GM23338 (cell line): ENCODE measurements at regions not wholly inside any gene's neighbourhood (a gene's known extent, or its start where the extent isn't known, plus 50 kb on each side); places are given as distances from the start of the nearest gene placed in this dataset.

ENCODE experiments used
- ATAC-seq: fragments of 200-7000 bp; cut with Tn5 transposase; 3 replicates; pipeline ENCODE4 v1.9.1; 2020
- DNase-seq: peaks from one replicate; pipeline ENCODE4 v3.0.0-alpha.2; 2015; ENCODE audit warnings: low spot score
- H2AFZ ChIP-seq: fragments of 200-600 bp; sonication (generic); 2 replicates; pipeline ENCODE4 v1.8.0; 2016; ENCODE audit warnings: antibody characterized with exemption, mild to moderate bottlenecking, moderate library complexity
- H3F3A ChIP-seq: fragments of 200-600 bp; sonication (generic); replicated peaks from 2 replicates; pipeline ENCODE4 v1.8.0; 2017; ENCODE audit warnings: antibody characterized with exemption, mixed run types, low read depth
- H3K27ac ChIP-seq: fragments of 200-600 bp; sonication (generic); 2 replicates; pipeline ENCODE4 v1.6.1; 2016; ENCODE audit warnings: low read depth
- H3K27me3 ChIP-seq: fragments of 200-600 bp; sonication (generic); 2 replicates; pipeline ENCODE4 v1.8.0; 2016; ENCODE audit warnings: mild to moderate bottlenecking, mixed run types, moderate library complexity; ENCODE audit not compliant: insufficient read depth
- H3K36me3 ChIP-seq: fragments of 200-600 bp; sonication (generic); 2 replicates; pipeline ENCODE4 v1.8.0; 2016; ENCODE audit warnings: mild to moderate bottlenecking; ENCODE audit not compliant: insufficient read depth
- H3K4me1 ChIP-seq: fragments of 200-600 bp; sonication (generic); 2 replicates; pipeline ENCODE4 v1.8.0; 2016; ENCODE audit warnings: mild to moderate bottlenecking, moderate library complexity; ENCODE audit not compliant: insufficient read depth
- H3K4me2 ChIP-seq: fragments of 200-600 bp; sonication (generic); 2 replicates; pipeline ENCODE4 v1.7.1; 2017; ENCODE audit warnings: mixed run types
- H3K4me3 ChIP-seq: fragments of 200-600 bp; sonication (generic); 2 replicates; pipeline ENCODE4 v1.6.1; 2016; ENCODE audit warnings: mixed run types
- H3K79me2 ChIP-seq: fragments of 200-600 bp; sonication (generic); replicated peaks from 2 replicates; pipeline ENCODE4 v1.8.0; 2017; ENCODE audit warnings: mild to moderate bottlenecking; ENCODE audit not compliant: insufficient read depth
- H3K9me2 ChIP-seq: fragments of 200-600 bp; sonication (generic); 2 replicates; pipeline ENCODE4 v1.8.0; 2017; ENCODE audit not compliant: insufficient read depth
- H4K20me1 ChIP-seq: fragments of 200-600 bp; sonication (generic); replicated peaks from 2 replicates; pipeline ENCODE4 v1.8.0; 2017; ENCODE audit warnings: mild to moderate bottlenecking; ENCODE audit not compliant: insufficient read depth
- H3K27ac Mint-ChIP-seq: 2 replicates; pipeline ENCODE4 v1.8.0; 2020; ENCODE audit warnings: inconsistent platforms, mild to moderate bottlenecking, moderate library complexity, mixed read lengths
- H3K27me3 Mint-ChIP-seq: 3 replicates; pipeline ENCODE4 v1.8.0; 2022; ENCODE audit warnings: low read depth, mild to moderate bottlenecking, moderate library complexity, mixed read lengths, inconsistent platforms; ENCODE audit not compliant: insufficient read depth, poor library complexity
- H3K36me3 Mint-ChIP-seq: 3 replicates; pipeline ENCODE4 v1.8.0; 2021; ENCODE audit warnings: low read depth, mild to moderate bottlenecking, inconsistent platforms, moderate library complexity, mixed read lengths
- H3K4me1 Mint-ChIP-seq: 3 replicates; pipeline ENCODE4 v1.8.0; 2020; ENCODE audit warnings: mild to moderate bottlenecking, inconsistent platforms, mixed read lengths
- H3K4me3 Mint-ChIP-seq: 3 replicates; pipeline ENCODE4 v1.8.0; 2021; ENCODE audit warnings: moderate library complexity, mild to moderate bottlenecking, inconsistent platforms, mixed read lengths
- H3K9me3 Mint-ChIP-seq: 3 replicates; pipeline ENCODE4 v1.8.0; 2020; ENCODE audit warnings: moderate library complexity, mild to moderate bottlenecking, inconsistent platforms, mixed read lengths
- CREB1 ChIP-seq: fragments of 250-450 bp; sonication (Bioruptor Pico); IDR thresholded peaks from 2 replicates; pipeline ENCODE4 v1.5.0; 2020; ENCODE audit warnings: low read depth, mild to moderate bottlenecking, moderate library complexity
- EZH2 ChIP-seq: fragments of 200-600 bp; sonication (generic); IDR thresholded peaks from one replicate; pipeline ENCODE4 v1.8.0; 2017; ENCODE audit warnings: antibody characterized with exemption, mild to moderate bottlenecking, low read depth; ENCODE audit not compliant: unreplicated experiment
- EZH2phosphoT487 ChIP-seq: fragments of 200-600 bp; sonication (generic); IDR thresholded peaks from one replicate; pipeline ENCODE4 v1.8.1; 2018; ENCODE audit warnings: antibody characterized with exemption; ENCODE audit not compliant: unreplicated experiment
- POLR2AphosphoS5 ChIP-seq: IDR thresholded peaks from 2 replicates; pipeline ENCODE4 v1.6.1; 2016; ENCODE audit warnings: antibody characterized with exemption, low read depth
- STAT1 ChIP-seq: IDR thresholded peaks from one replicate; pipeline ENCODE4 v1.6.1; 2016; ENCODE audit warnings: antibody characterized with exemption; ENCODE audit not compliant: unreplicated experiment
- ZNF114 ChIP-seq: fragments of 250-450 bp; sonication (Bioruptor Pico); IDR thresholded peaks from 2 replicates; pipeline ENCODE4 v1.5.0; 2020; ENCODE audit warnings: mild to moderate bottlenecking, moderate library complexity
- ZNF331 ChIP-seq: fragments of 250-450 bp; sonication (Bioruptor Pico); IDR thresholded peaks from 2 replicates; pipeline ENCODE4 v1.5.0; 2020; ENCODE audit warnings: low read depth, mild to moderate bottlenecking, moderate library complexity
- TF ChIP-seq, protein P1 (sequence below): fragments of 250-450 bp; sonication (Bioruptor Pico); IDR thresholded peaks from 2 replicates; pipeline ENCODE4 v1.5.0; 2020; ENCODE audit warnings: mild to moderate bottlenecking, moderate library complexity
- TF ChIP-seq, protein P2 (sequence below): IDR thresholded peaks from one replicate; pipeline ENCODE4 v1.6.1; 2018; ENCODE audit warnings: antibody characterized with exemption; ENCODE audit not compliant: unreplicated experiment
- TF ChIP-seq, protein P3 (sequence below), 2 experiments: fragments of 200-600 bp in 1 of 2; sonication (generic) in 1 of 2; conservative IDR thresholded peaks; 2 replicates each; pipeline versions ENCODE4 v1.5.1 to v1.6.1; 2016 to 2017; ENCODE audit warnings: antibody characterized with exemption in 2 of 2, low read depth in 2 of 2, mild to moderate bottlenecking in 2 of 2, moderate library complexity in 1 of 2
- TF ChIP-seq, protein P4 (sequence below): IDR thresholded peaks from 2 replicates; pipeline ENCODE4 v1.6.1; 2016; ENCODE audit warnings: antibody characterized with exemption

DNA sequence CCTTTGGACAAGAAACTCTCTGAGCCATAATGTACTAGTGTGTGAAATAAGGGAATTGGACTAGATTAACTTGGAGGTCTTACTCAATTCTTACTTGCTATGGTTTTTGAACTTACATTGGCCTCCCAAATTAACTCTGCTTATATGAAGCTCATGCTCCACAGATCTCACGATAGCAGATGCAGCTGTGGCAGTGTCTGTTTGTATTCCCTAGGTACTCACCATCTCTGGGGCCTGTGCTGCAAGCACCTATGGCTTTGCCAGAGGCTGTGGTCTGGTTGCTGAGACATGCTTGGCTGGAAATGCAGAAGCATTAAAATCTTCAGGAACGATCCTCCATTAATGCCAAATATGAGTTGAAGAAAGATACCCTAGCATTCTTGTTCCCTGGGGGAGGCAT, 112.8 kb downstream of the MSL3 start (continued):
- TF ChIP-seq POLR2AphosphoS5 (no peak), ZNF114 (no peak)
- TF ChIP-seq, protein P1, sequence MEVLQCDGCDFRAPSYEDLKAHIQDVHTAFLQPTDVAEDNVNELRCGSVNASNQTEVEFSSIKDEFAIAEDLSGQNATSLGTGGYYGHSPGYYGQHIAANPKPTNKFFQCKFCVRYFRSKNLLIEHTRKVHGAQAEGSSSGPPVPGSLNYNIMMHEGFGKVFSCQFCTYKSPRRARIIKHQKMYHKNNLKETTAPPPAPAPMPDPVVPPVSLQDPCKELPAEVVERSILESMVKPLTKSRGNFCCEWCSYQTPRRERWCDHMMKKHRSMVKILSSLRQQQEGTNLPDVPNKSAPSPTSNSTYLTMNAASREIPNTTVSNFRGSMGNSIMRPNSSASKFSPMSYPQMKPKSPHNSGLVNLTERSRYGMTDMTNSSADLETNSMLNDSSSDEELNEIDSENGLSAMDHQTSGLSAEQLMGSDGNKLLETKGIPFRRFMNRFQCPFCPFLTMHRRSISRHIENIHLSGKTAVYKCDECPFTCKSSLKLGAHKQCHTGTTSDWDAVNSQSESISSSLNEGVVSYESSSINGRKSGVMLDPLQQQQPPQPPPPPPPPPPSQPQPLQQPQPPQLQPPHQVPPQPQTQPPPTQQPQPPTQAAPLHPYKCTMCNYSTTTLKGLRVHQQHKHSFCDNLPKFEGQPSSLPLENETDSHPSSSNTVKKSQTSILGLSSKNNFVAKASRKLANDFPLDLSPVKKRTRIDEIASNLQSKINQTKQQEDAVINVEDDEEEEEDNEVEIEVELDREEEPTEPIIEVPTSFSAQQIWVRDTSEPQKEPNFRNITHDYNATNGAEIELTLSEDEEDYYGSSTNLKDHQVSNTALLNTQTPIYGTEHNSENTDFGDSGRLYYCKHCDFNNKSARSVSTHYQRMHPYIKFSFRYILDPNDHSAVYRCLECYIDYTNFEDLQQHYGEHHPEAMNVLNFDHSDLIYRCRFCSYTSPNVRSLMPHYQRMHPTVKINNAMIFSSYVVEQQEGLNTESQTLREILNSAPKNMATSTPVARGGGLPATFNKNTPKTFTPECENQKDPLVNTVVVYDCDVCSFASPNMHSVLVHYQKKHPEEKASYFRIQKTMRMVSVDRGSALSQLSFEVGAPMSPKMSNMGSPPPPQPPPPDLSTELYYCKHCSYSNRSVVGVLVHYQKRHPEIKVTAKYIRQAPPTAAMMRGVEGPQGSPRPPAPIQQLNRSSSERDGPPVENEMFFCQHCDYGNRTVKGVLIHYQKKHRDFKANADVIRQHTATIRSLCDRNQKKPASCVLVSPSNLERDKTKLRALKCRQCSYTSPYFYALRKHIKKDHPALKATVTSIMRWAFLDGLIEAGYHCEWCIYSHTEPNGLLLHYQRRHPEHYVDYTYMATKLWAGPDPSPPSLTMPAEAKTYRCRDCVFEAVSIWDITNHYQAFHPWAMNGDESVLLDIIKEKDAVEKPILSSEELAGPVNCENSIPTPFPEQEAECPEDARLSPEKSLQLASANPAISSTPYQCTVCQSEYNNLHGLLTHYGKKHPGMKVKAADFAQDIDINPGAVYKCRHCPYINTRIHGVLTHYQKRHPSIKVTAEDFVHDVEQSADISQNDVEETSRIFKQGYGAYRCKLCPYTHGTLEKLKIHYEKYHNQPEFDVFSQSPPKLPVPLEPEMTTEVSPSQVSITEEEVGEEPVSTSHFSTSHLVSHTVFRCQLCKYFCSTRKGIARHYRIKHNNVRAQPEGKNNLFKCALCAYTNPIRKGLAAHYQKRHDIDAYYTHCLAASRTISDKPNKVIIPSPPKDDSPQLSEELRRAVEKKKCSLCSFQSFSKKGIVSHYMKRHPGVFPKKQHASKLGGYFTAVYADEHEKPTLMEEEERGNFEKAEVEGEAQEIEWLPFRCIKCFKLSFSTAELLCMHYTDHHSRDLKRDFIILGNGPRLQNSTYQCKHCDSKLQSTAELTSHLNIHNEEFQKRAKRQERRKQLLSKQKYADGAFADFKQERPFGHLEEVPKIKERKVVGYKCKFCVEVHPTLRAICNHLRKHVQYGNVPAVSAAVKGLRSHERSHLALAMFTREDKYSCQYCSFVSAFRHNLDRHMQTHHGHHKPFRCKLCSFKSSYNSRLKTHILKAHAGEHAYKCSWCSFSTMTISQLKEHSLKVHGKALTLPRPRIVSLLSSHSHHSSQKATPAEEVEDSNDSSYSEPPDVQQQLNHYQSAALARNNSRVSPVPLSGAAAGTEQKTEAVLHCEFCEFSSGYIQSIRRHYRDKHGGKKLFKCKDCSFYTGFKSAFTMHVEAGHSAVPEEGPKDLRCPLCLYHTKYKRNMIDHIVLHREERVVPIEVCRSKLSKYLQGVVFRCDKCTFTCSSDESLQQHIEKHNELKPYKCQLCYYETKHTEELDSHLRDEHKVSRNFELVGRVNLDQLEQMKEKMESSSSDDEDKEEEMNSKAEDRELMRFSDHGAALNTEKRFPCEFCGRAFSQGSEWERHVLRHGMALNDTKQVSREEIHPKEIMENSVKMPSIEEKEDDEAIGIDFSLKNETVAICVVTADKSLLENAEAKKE (CRISPR knock-in tag): no peak

DNA sequence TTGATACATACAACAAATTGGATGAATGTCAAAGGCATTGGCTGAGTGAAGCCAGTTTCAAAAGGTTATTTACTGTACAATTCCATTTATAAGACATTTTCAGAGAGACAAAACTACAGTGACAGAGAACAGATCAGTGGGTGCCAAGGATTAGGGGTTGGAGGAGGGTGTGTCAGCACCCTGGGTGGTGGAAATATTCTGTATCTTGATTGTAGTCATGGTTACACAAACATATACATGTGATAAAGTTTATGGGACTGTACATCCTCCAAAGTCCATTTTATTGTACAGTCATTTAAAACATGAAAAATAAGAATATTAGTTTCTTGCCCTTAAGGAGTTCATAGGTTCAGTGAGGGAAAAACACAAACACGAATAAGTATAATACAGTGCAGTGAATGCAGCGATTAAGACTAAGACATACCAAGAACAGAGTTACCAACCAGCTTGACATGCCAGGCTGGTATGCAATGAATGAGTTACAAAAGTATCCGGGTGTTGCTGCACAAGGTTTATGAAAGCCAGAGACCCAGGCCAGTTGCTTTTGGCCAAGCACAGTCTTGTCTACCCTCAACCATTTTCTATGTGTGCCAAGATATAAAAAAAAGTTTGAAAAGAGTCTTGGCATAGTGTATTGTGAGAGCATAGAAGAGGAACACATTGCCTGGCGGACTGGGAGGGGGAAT, 123.6 kb downstream of the MSL3 start:
- no peaks in the 10 kb centered on the region for H3F3A ChIP-seq
- no peaks in the 10 kb centered on the region for H3K36me3 ChIP-seq
- ATAC-seq (no peak), DNase-seq (no peak)
- Mint-ChIP-seq H3K27ac (no peak overlapping the region), H3K27me3 (no peaks in the 10 kb centered on the region), H3K36me3 (no peaks in the 10 kb centered on the region), H3K4me1 (no peaks in the 10 kb centered on the region), H3K9me3 (no peaks in the 10 kb centered on the region), H3K4me3 (no peak overlapping the region)
- H3K79me2 ChIP-seq: no peaks in the 10 kb centered on the region
- no peaks in the 10 kb centered on the region for H4K20me1 ChIP-seq
- H3K27ac ChIP-seq: no peak overlapping the region
- no peaks in the 10 kb centered on the region for H3K9me2 ChIP-seq
- no peak overlapping the region for H2AFZ ChIP-seq
- no peak overlapping the region for H3K4me2 ChIP-seq
- no peaks in the 10 kb centered on the region for H3K4me1 ChIP-seq
- H3K4me3 ChIP-seq: no peak overlapping the region
- H3K27me3 ChIP-seq: no peaks in the 10 kb centered on the region
- TF ChIP-seq EZH2 (no peak), STAT1 (no peak), EZH2phosphoT487 (no peak), ZNF114 (no peak), ZNF331 (CRISPR knock-in tag) (no peak), CREB1 (no peak)
- TF ChIP-seq, protein P2, sequence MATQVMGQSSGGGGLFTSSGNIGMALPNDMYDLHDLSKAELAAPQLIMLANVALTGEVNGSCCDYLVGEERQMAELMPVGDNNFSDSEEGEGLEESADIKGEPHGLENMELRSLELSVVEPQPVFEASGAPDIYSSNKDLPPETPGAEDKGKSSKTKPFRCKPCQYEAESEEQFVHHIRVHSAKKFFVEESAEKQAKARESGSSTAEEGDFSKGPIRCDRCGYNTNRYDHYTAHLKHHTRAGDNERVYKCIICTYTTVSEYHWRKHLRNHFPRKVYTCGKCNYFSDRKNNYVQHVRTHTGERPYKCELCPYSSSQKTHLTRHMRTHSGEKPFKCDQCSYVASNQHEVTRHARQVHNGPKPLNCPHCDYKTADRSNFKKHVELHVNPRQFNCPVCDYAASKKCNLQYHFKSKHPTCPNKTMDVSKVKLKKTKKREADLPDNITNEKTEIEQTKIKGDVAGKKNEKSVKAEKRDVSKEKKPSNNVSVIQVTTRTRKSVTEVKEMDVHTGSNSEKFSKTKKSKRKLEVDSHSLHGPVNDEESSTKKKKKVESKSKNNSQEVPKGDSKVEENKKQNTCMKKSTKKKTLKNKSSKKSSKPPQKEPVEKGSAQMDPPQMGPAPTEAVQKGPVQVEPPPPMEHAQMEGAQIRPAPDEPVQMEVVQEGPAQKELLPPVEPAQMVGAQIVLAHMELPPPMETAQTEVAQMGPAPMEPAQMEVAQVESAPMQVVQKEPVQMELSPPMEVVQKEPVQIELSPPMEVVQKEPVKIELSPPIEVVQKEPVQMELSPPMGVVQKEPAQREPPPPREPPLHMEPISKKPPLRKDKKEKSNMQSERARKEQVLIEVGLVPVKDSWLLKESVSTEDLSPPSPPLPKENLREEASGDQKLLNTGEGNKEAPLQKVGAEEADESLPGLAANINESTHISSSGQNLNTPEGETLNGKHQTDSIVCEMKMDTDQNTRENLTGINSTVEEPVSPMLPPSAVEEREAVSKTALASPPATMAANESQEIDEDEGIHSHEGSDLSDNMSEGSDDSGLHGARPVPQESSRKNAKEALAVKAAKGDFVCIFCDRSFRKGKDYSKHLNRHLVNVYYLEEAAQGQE: no peak
- TF ChIP-seq, protein P3, sequence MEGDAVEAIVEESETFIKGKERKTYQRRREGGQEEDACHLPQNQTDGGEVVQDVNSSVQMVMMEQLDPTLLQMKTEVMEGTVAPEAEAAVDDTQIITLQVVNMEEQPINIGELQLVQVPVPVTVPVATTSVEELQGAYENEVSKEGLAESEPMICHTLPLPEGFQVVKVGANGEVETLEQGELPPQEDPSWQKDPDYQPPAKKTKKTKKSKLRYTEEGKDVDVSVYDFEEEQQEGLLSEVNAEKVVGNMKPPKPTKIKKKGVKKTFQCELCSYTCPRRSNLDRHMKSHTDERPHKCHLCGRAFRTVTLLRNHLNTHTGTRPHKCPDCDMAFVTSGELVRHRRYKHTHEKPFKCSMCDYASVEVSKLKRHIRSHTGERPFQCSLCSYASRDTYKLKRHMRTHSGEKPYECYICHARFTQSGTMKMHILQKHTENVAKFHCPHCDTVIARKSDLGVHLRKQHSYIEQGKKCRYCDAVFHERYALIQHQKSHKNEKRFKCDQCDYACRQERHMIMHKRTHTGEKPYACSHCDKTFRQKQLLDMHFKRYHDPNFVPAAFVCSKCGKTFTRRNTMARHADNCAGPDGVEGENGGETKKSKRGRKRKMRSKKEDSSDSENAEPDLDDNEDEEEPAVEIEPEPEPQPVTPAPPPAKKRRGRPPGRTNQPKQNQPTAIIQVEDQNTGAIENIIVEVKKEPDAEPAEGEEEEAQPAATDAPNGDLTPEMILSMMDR (conservative IDR thresholded peaks at IDR 0.05; ENCODE audit: low read depth in 2 of 2): no peak
- TF ChIP-seq, protein P4, sequence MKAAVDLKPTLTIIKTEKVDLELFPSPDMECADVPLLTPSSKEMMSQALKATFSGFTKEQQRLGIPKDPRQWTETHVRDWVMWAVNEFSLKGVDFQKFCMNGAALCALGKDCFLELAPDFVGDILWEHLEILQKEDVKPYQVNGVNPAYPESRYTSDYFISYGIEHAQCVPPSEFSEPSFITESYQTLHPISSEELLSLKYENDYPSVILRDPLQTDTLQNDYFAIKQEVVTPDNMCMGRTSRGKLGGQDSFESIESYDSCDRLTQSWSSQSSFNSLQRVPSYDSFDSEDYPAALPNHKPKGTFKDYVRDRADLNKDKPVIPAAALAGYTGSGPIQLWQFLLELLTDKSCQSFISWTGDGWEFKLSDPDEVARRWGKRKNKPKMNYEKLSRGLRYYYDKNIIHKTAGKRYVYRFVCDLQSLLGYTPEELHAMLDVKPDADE: no peak
